PFSK-1 (cell line): ENCODE measurements at regions not wholly inside any gene's neighbourhood (a gene's known extent, or its start where the extent isn't known, plus 50 kb on each side); places are given as distances from the start of the nearest gene placed in this dataset.

Source experiments
- FOXP2 ChIP-seq: optimal IDR thresholded peaks from 2 replicates; pipeline ENCODE3; 2011; ENCODE audit warnings: borderline replicate concordance, control low read depth, inconsistent platforms; ENCODE audit not compliant: insufficient read depth; ENCODE audit errors: extremely low read length, extremely low read depth
- POLR2AphosphoS5 ChIP-seq: IDR thresholded peaks from 2 replicates; pipeline ENCODE4 v1.6.1; 2012; ENCODE audit warnings: low read depth, mild to moderate bottlenecking, control low read depth, low read length, moderate library complexity
- REST ChIP-seq, 2 experiments: IDR thresholded peaks; 2 replicates each; pipeline versions ENCODE4 v1.6.1 to v1.8.0; 2011 to 2012; ENCODE audit warnings: low read depth in 2 of 2, low read length in 2 of 2, control low read depth in 1 of 2, inconsistent platforms in 1 of 2, mild to moderate bottlenecking in 1 of 2, moderate library complexity in 1 of 2; ENCODE audit not compliant: insufficient read depth in 1 of 2
- SIN3A ChIP-seq: IDR thresholded peaks from 2 replicates; pipeline ENCODE4 v1.6.1; 2012; ENCODE audit warnings: mild to moderate bottlenecking, low read length, moderate library complexity, borderline replicate concordance; ENCODE audit not compliant: insufficient read depth
- TAF1 ChIP-seq: IDR thresholded peaks from 2 replicates; pipeline ENCODE4 v1.6.1; 2012; ENCODE audit warnings: low read length, control low read depth, borderline replicate concordance; ENCODE audit not compliant: insufficient read depth

DNA sequence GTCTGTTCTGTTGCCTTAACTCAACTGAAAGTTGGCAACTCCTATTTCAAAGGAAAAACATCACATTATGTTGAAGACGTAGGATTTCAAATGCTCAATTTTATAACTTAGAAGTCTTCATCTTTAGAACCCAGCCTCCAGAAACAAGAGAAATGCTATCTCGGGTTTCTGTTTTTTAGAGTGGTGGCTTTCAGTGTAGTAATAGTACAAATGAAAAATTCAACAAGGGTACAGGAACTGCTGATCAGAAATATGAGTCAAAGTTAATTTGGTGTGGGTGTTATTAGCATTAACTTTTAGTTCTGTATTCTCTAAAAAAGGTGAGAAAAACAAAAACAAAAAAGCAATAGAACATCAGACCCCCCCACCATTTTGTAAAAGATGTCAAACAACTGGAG lies 56.6 kb upstream of the FLT1 start:
- TF ChIP-seq REST (IDR thresholded peaks at IDR 0.05; ENCODE audit: insufficient read depth in 1 of 2, low read depth in 2 of 2, low read length in 2 of 2) (no peak), FOXP2 (no peak), POLR2AphosphoS5 (no peak), SIN3A (no peak), TAF1 (no peak)

DNA sequence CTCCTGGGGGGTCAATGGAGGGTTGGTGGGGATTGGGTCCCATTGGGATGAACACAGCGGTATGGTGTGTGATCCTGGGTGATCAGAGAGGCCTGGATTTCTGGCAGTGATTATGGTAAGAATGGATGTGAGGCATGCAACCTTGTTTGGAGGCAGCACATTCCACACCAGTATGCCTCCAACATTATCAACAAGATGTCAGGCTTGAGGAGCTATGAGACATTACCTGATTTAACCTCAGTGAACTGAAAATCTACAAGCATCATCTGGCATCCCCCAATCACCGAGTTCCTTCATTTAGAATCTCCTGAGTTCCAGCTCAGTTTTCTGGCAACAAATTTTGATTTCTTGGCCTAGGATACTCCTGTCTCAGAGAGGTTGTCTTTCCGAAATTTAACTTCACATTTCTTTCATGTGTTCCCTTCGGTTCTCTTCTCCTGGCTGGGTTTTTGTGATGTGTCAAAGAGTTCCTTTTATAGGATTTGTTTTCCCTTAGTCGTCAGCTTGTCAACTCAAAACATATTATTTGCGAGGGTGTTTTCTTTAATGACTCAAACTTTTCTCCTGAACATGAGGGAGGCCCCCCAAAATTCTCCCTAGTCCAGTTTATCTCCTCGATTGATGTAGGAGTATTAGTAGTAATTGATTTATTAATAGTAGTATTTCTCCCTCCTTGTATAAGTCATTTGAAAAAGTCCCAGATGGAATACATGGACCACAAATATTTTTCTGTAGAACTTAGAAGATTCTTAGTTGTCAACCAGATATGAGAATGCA lies 56.0 kb upstream of the FLT1 start:
- TF ChIP-seq FOXP2 = no peak
- no peak for TF ChIP-seq TAF1
- no peak for TF ChIP-seq REST (IDR thresholded peaks at IDR 0.05; ENCODE audit: insufficient read depth in 1 of 2, low read depth in 2 of 2, low read length in 2 of 2)
- TF ChIP-seq SIN3A = no peak
- TF ChIP-seq POLR2AphosphoS5 = no peak

GRCh38 chr13:28550091-28550490 lies 55.2 kb upstream of the FLT1 start:
- TF ChIP-seq TAF1 = no peak
- TF ChIP-seq FOXP2 = no peak
- no peak for TF ChIP-seq SIN3A
- no peak for TF ChIP-seq POLR2AphosphoS5
- TF ChIP-seq REST (IDR thresholded peaks at IDR 0.05; ENCODE audit: insufficient read depth in 1 of 2, low read depth in 2 of 2, low read length in 2 of 2) = no peak

- TF ChIP-seq REST (IDR thresholded peaks at IDR 0.05; ENCODE audit: insufficient read depth in 1 of 2, low read depth in 2 of 2, low read length in 2 of 2) = no peak
- TF ChIP-seq FOXP2 = no peak
- no peak for TF ChIP-seq TAF1
- TF ChIP-seq POLR2AphosphoS5 = no peak
- TF ChIP-seq SIN3A = no peak
These were observed 53.9 kb upstream of the FLT1 start for GRCh38 chr13:28548872-28549271.

- TF ChIP-seq REST (IDR thresholded peaks at IDR 0.05; ENCODE audit: insufficient read depth in 1 of 2, low read depth in 2 of 2, low read length in 2 of 2) (no peak), FOXP2 (no peak)
These were observed 53.5 kb upstream of the FLT1 start for GRCh38 chr13:28548468-28548867.
